COLO668 (cell line): ENCODE measurements at regions not wholly inside any gene's neighbourhood (a gene's known extent, or its start where the extent isn't known, plus 50 kb on each side); places are given as distances from the start of the nearest gene placed in this dataset.
A peak's percentile ranks its signal among the peaks of the same experiment; 100 is the strongest.

ENCODE experiments used
- DNase-seq: peaks from one replicate; lab custom pipeline; 2025; ENCODE audit not compliant: unreplicated experiment; lab: John Stamatoyannopoulos, UW

- no peak for DNase-seq
Observed at GRCh38 chr20:12860619-12861247, 148.0 kb upstream of the SPTLC3 start.

GRCh38 chr20:12869669-12870068 lies 139.1 kb upstream of the SPTLC3 start:
- no peak for DNase-seq

DNA sequence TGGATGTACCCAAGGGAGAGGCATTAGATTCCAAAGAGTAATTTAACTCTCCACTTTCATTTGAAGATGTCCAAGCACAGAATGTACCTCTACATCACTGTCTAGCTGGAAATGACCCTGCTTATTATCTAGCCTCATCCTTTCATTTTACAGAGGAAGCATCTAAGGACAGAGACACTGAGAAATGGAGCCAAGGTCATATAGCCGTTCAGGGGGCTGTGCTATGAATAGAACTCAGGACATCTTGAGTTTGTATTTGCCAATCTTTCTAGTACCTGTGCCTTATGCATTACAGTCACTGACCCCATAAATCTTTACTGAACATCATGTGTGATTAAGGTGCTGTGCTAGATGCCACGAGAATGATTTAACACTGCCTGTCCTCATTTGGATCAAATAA lies 138.2 kb upstream of the SPTLC3 start:
- DNase-seq: no peak

DNA sequence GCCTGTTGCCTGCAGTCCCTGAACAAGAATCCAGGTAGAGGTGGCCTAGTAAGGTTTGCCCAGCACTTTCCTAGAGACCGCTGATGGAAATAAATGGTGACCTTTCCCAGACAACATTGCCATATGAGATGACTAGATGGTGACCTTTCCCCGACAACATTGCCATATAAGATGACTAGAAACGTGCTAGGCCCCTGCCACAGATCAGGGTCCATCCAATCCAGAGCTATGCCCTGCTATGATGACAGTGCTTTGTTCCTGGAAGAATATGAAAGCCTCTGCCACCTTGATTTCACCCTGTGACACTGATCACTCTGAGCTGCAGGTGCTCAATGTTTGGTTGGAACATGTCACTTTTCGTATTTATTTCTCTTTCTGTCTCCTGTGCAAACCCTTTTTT lies 133.8 kb upstream of the SPTLC3 start:
- no peak for DNase-seq

- no peak for DNase-seq
Observed at GRCh38 chr20:12875510-12875909, 133.3 kb upstream of the SPTLC3 start.

DNA sequence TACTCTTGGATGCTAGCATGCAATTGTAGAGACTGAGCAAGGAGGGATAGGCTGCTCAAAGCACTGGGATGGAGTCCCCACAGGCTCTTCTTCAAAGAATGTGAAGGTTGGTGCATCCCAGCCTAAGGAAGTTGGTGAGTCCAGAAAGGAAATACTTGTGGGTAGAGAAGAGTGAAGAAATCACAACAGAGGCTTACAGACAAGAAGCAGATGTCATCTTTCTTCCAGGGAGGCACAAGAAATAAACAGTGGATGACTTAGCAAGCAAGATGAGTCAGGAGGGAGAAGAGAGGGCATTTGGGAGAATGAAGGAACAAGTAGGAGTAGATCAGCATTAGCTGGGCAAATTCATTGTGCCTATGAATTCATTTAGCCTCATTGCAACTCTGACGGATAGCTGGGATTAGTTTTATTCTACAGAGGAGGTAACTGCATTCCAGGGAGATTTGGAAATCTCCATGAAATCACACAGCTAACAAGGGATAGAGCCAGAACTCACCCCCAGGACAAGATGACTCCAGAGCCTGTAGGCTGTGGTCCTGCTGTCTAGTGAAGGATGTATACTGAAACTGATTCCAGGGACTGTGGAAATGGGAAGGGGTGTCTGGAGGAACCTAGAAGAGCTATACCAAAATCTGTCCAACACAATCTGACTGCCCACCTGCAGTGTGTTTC lies 125.8 kb upstream of the SPTLC3 start:
- DNase-seq: no peak

- no peak for DNase-seq
Observed at GRCh38 chr20:12883507-12883885, 125.3 kb upstream of the SPTLC3 start.

GRCh38 chr20:12886618-12887363 lies 122.0 kb upstream of the SPTLC3 start:
- DNase-seq: no peak

DNA sequence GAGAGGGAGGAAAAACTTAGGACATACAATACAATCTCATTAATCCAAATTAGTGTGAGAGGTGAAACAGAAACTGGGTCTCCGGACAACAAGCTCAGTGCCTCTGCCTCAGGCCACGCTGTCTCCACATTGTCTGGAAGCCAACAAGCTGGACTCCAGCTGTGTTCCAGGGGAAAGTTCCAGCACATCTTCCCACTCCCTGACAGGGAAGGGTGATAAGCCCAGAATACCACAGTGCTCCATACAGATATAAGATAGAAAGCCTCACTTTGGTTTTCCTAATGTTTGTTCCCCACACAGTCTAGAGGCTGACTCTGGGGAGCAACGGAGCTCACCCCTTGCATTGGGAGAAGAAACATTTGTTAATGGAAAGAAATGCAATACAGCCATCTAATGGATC lies 117.1 kb upstream of the SPTLC3 start:
- no peak for DNase-seq

GRCh38 chr20:12893019-12893418 lies 115.8 kb upstream of the SPTLC3 start:
- DNase-seq: no peak

DNA sequence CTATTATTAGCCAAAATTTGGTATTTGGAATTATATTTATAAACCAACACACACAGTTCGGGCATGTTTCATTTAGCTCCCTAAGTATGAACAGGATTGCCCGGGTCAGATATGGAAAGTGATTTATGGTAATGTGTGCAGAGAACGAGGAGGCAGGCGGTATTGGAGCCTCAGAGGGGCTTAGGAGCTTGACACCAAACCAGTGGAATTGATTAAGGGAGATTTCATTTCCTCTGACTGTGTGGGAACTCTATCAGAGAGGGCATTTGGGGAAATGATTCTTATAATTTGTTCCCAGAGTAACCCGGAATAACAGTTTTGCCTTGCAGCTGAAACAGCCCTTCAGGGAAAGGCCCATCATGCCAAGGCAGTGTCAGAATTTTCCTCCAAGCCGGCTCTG lies 115.1 kb upstream of the SPTLC3 start:
- DNase-seq: no peak

DNA sequence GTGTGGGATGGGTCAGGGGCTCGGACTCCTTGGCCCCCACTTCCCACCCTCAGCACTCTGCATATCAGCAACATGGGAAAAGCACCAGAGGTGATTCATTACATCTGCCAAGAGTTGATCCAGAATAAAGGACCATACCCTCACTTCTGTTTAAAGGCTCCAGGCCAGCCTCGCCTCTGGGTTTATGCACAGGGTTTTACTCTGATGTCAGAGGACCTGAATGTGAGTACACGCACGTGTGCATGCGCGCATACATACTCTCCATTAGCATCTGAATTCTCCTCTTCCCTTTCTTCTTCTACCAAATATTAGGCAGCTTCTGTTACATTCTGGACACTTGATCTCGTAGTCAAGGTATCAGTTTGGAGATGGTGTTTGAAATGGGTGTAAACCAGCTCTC lies 114.7 kb upstream of the SPTLC3 start:
- no peak for DNase-seq

DNA sequence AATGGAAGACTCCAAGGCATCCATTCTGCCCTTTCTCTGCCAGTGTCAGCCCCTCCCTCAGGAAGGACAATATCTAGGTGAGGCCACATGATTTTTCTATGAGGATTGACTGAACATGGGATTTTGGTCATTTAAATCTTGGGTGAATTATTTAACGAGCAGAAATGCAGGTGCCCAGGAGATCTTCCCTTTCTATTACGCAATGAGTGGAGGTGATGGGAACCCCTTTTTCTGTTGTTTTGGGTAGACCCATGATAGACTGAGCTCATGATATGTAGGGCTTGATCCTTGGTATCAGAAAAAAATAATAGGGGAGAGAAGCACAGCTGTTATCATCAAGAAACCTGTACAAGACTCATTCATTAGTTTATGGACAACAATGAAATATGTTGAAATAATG lies 112.6 kb upstream of the SPTLC3 start:
- no peak for DNase-seq

- peak; percentile 19 for DNase-seq
Observed at GRCh38 chr20:12902992-12903391, 105.8 kb upstream of the SPTLC3 start.

DNA sequence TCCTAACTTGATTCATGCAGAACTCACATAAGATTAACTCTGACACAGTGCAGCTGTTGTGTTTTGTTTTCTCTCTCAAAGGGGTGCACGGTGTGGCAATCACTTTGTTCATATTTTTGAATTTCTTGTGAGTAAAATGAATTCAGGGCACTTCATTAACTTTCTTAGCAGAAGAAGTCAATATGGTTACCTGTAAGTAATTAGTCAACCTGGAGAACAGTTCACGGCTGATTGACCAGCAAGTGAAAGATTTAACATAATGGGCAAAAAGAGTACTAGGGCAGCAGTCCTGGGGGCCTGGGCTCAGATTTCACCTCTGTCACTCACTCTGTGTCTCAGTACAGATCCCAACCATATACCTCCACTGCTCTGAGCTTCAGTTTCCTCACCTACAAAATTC lies 102.4 kb upstream of the SPTLC3 start:
- no peak for DNase-seq

DNA sequence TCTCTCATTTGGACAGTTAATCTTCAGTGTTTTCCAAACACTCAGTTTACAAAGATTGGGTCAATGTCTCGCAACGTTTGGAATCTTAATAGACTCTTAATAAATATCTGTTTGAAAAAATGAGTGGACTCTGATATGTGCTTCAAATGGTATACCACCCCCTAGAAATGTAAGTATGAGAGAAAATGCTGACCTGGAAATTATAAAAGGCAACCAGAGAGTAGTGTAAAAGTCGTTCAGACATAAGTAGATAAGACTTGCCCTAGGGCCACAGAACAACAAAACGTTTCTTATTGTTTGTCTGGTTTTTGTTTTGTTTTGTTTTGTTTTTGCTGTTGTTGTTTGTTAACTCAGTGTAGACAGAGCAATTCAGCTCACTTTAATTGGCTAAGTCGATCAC lies 97.4 kb upstream of the SPTLC3 start:
- DNase-seq: no peak

DNA sequence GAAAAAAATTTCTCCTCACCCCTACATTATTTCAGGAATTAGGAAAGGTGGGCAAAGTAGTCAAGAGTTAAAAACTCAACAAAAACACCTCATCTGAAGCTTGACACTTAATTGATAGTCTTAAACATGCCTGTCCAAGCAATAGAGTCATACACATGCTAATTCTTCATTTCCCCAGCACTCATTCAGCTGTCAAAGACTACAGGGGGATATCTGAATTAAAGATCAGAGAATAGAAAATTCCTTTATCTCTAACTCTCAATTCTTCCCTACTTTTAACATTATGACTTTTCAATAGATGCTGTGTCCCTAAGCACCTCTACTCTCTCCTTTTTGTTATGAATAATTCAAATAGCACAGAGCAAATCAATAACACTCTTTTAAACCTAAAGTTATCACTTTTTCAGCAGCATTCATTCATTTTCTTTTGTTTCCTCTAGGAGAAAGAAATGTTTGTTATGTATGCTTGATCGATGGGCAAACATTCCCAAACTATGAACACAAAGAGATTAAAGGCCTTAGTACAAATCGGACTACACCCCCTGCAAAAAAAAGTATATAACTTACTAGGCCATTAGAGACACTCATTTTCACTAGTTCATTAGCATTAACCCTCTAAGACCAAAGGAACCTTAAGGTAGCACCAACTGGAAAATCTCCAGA lies 94.9 kb upstream of the SPTLC3 start:
- DNase-seq: no peak

DNA sequence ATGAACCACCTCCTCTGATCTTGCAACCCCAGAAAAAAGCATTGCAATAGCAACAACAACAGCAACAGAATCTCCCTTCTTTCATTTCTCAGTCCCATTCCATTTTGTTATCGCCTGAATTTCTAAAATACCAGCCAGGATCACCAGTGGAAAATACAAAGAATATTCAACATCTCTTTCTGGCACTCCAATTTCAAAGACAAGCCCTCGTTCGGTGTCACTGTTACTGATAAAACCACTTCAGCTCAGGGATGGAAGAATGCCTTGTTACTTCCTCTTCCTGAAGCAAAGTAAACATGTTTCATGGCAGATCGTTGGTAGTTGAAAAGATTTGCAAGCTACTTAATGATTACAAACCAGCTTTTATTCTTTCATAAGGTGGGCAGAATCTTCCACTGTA lies 94.0 kb upstream of the SPTLC3 start:
- no peak for DNase-seq

- DNase-seq: no peak
Observed at GRCh38 chr20:12916699-12917098, 92.1 kb upstream of the SPTLC3 start.

DNA sequence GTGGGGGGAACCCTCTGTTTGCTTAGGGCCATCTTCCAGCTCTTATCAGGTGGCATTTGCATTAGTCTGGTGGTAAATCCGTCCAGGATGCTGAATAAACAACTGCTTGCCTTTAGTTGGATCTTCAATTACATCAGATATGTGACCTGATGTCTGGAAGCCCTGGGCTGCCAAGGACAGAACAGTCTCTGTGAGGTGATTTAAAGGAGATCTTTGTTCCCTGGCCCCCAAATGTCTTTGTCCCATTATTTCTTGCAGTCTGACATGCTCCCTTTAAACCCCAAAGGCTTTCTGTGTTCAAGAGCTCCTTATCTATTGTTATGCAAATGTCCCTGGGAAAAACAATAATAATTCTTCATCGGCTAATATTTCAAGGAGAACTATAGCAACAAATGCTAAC lies 84.6 kb upstream of the SPTLC3 start:
- DNase-seq: no peak

GRCh38 chr20:12925210-12925755 lies 83.5 kb upstream of the SPTLC3 start:
- peak; percentile 71 for DNase-seq
